Calu3 (cell line): ENCODE measurements at regions not wholly inside any gene's neighbourhood (a gene's known extent, or its start where the extent isn't known, plus 50 kb on each side); places are given as distances from the start of the nearest gene placed in this dataset.

Experiments
- BruUV-seq: library from RNA; stranded (reverse); fragments of 400-500 nt; replicated peaks from 2 replicates; lab custom pipeline; 2021; lab: Mats Ljungman, UMichigan
- CTCF ChIA-PET: fragments of 300-600 bp; sonication (Branson Sonifier 250); formaldehyde crosslinking; loops from one replicate; lab custom pipeline; 2022; ENCODE audit warnings: antibody characterized with exemption; lab: Charles Lee
- DNase-seq: peaks from one replicate; pipeline ENCODE4 v3.0.0; 2022
- H3K27ac Mint-ChIP-seq: one replicate; pipeline ENCODE4 v1.8.0; 2022; ENCODE audit warnings: mixed read lengths; ENCODE audit not compliant: unreplicated experiment
- H3K27me3 Mint-ChIP-seq: one replicate; pipeline ENCODE4 v1.8.0; 2022; ENCODE audit warnings: mixed read lengths; ENCODE audit not compliant: unreplicated experiment
- H3K36me3 Mint-ChIP-seq: one replicate; pipeline ENCODE4 v1.8.0; 2022; ENCODE audit warnings: mild to moderate bottlenecking, moderate library complexity, mixed read lengths; ENCODE audit not compliant: insufficient read depth, unreplicated experiment
- H3K4me1 Mint-ChIP-seq: one replicate; pipeline ENCODE4 v1.8.0; 2022; ENCODE audit warnings: mild to moderate bottlenecking, low read depth, mixed read lengths; ENCODE audit not compliant: unreplicated experiment
- H3K4me3 Mint-ChIP-seq: one replicate; pipeline ENCODE4 v1.8.0; 2022; ENCODE audit warnings: mild to moderate bottlenecking, low read depth, moderate library complexity, mixed read lengths; ENCODE audit not compliant: unreplicated experiment
- H3K9me3 Mint-ChIP-seq: one replicate; pipeline ENCODE4 v1.8.0; 2022; ENCODE audit warnings: low read depth, mixed read lengths; ENCODE audit not compliant: unreplicated experiment
- intact Hi-C: fragments of 100-400 bp; cut with micrococcal nuclease; formaldehyde crosslinking; loops from one replicate; pipeline ENCODE4 v1.10.0; 2022; ENCODE audit not compliant: unreplicated experiment
- TF ChIP-seq, protein P1 (sequence below): fragments of 200-600 bp; IDR thresholded peaks from one replicate; pipeline ENCODE4 v1.8.0; 2022; ENCODE audit warnings: antibody characterized with exemption; ENCODE audit not compliant: unreplicated experiment

DNA sequence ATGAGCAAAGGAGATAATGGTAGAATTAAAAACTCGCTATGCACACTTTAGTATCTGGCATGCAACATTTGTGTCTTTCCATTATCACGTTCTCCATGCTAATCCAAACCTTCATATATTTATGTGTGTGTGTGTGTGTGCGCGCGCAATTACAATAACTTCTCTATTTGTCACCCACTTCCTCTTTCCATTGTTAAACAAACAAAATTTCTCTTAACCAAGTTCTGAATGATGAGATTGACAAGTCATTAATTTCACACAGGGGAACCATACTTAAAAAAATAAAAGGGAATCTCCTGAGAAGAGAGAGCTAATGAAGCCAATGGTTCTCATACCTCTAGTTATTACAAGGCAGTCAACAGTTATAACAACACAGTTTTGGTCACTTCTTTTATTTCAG, 575.9 kb upstream of the MDGA2 start:
- Mint-ChIP-seq H3K27me3 (no peaks in the 10 kb centered on the region), H3K27ac (no peak overlapping the region), H3K9me3 (peaks cover 2% of the 10 kb centered on the region), H3K4me1 (no peaks in the 10 kb centered on the region), H3K4me3 (no peak overlapping the region), H3K36me3 (no peaks in the 10 kb centered on the region)
- BruUV-seq, result no TSS peak
- DNase-seq, result no peak
- TF ChIP-seq, protein P1, sequence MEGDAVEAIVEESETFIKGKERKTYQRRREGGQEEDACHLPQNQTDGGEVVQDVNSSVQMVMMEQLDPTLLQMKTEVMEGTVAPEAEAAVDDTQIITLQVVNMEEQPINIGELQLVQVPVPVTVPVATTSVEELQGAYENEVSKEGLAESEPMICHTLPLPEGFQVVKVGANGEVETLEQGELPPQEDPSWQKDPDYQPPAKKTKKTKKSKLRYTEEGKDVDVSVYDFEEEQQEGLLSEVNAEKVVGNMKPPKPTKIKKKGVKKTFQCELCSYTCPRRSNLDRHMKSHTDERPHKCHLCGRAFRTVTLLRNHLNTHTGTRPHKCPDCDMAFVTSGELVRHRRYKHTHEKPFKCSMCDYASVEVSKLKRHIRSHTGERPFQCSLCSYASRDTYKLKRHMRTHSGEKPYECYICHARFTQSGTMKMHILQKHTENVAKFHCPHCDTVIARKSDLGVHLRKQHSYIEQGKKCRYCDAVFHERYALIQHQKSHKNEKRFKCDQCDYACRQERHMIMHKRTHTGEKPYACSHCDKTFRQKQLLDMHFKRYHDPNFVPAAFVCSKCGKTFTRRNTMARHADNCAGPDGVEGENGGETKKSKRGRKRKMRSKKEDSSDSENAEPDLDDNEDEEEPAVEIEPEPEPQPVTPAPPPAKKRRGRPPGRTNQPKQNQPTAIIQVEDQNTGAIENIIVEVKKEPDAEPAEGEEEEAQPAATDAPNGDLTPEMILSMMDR, result no peak
- intact Hi-C loops, result no loop called here
- CTCF ChIA-PET, result no interaction called here

DNA sequence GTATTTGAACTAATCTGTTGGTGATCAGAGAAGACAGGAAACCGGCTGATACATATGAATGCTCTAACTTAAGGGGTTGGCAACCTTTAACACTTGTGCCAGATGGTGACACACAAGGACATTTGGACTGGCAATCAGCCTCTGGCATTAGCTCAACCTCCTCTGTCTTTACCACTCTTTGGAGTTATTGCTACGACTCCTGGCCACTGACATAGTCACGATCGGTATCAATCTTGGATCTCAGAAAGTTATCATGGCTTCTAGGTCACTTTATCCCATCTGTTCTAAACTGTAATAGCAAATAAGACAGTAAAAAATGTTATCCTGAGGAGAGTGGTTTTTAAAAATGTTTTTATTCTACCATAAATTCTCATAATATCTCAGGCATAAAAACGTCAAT, 575.2 kb upstream of the MDGA2 start:
- H3K4me3 Mint-ChIP-seq, result no peak overlapping the region
- no TSS peak for BruUV-seq
- TF ChIP-seq, protein P1, result no peak
- CTCF ChIA-PET, result no interaction called here
- no peak for DNase-seq
- no peak overlapping the region for H3K27ac Mint-ChIP-seq
- H3K36me3 Mint-ChIP-seq, result no peaks in the 10 kb centered on the region
- peaks cover 2% of the 10 kb centered on the region for H3K9me3 Mint-ChIP-seq
- H3K4me1 Mint-ChIP-seq, result no peaks in the 10 kb centered on the region
- intact Hi-C loops, result no loop called here
- H3K27me3 Mint-ChIP-seq, result no peaks in the 10 kb centered on the region

DNA sequence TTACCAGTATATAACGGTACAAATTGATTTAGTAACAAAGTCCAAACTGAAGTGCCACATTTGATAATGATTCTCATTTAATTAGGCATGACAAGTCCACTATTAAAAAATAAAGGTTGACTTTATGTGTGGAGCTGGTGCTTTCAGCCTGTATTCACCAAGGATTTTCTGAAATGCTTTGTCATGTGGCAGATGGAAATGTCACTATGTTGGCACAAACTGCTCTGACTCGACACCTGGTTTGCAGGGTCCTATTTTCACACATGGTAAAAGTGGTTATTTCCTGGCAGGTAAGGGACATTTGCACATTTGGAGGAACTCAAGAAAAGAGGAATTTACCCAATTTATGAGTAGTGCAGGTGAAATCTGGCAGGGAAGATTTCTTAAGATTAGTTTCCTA, 572.6 kb upstream of the MDGA2 start:
- Mint-ChIP-seq H3K36me3 (no peaks in the 10 kb centered on the region), H3K27ac (no peak overlapping the region), H3K27me3 (no peaks in the 10 kb centered on the region), H3K9me3 (no peaks in the 10 kb centered on the region), H3K4me3 (no peak overlapping the region), H3K4me1 (no peaks in the 10 kb centered on the region)
- TF ChIP-seq, protein P1, result no peak
- CTCF ChIA-PET, result no interaction called here
- DNase-seq, result no peak
- no TSS peak for BruUV-seq
- intact Hi-C loops, result no loop called here

DNA sequence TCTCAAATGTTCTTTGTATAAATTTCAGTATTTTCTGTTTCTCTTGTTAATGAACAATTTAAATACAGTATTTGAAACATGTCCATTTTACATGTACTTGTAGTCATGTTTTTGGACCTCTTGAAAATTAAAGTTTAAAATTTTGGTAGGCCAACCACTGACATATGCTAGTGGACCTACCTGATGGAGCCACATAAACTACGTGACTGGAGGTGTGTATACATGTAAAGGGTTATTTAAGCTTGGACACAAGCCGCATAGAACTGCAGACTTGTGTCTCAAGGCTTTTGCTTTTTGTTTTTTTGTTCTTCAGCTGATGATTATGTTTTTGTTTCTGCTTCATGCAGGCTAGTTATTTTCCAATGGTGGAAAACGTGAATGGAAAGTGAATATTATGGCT, 568.5 kb upstream of the MDGA2 start:
- Mint-ChIP-seq H3K4me1 (no peaks in the 10 kb centered on the region), H3K36me3 (no peaks in the 10 kb centered on the region), H3K4me3 (no peak overlapping the region), H3K27ac (no peak overlapping the region), H3K27me3 (no peaks in the 10 kb centered on the region), H3K9me3 (peaks cover under 1% of the 10 kb centered on the region)
- CTCF ChIA-PET, result no interaction called here
- BruUV-seq, result no TSS peak
- DNase-seq, result no peak
- intact Hi-C loops, result no loop called here
- TF ChIP-seq, protein P1, result no peak
